ENCODE measurements at regions not wholly inside any gene's neighbourhood (a gene's known extent, or its start where the extent isn't known, plus 50 kb on each side); places are given as distances from the start of the nearest gene placed in this dataset.

GRCh38 chr3:102090721-102091045 lies 241.4 kb downstream of the NFKBIZ start:
- no peak for DNase-seq (ENCODE audit: low read depth, low spot score)

GRCh38 chr3:102091358-102091757 lies 242.0 kb downstream of the NFKBIZ start:
- POLR2A ChIA-PET: interaction anchor here (0.7 to 2.2 kb wide), 2 partner anchors 230 to 242 kb away, joined by 3 to 7 read pairs; partner anchors contain the start of gene NFKBIZ
- Histone ChIP-seq H3K9me3 (ENCODE audit: control insufficient read depth, insufficient read depth, low read length) (no peaks in the 10 kb centered on the region), H3K27me3 (ENCODE audit: control insufficient read depth, insufficient read depth, low read length) (no peaks in the 10 kb centered on the region), H3K27ac (ENCODE audit: low read depth, low read length) (peak overlapping the region; percentile 91), H3K4me3 (ENCODE audit: low read depth, low read length) (no peak overlapping the region)
- no peak for TF ChIP-seq CTCF (IDR thresholded peaks at IDR 0.05; ENCODE audit: low read depth, low read length)
- no peak for DNase-seq (ENCODE audit: low read depth, low spot score)
- CTCF ChIA-PET: no interaction called here

More at GRCh38 chr3:102090721-102091045, 241.4 kb downstream of the NFKBIZ start:
- TF ChIP-seq CTCF (IDR thresholded peaks at IDR 0.05; ENCODE audit: low read depth, low read length): no peak
- Histone ChIP-seq H3K9me3 (ENCODE audit: control insufficient read depth, insufficient read depth, low read length) (no peaks in the 10 kb centered on the region), H3K4me3 (ENCODE audit: low read depth, low read length) (no peak overlapping the region), H3K27ac (ENCODE audit: low read depth, low read length) (peak overlapping the region; percentile 91), H3K27me3 (ENCODE audit: control insufficient read depth, insufficient read depth, low read length) (no peaks in the 10 kb centered on the region)
- ChIA-PET POLR2A (interaction anchor here (2.2 kb wide), 1 partner anchor 241 kb away, joined by 7 read pairs; the partner anchor contains the start of gene NFKBIZ), CTCF (no interaction called here)

GRCh38 chr3:102092617-102093466 lies 243.5 kb downstream of the NFKBIZ start:
- POLR2A ChIA-PET: no interaction called here
- no peak for TF ChIP-seq CTCF (IDR thresholded peaks at IDR 0.05; ENCODE audit: low read depth, low read length)
- CTCF ChIA-PET: interaction anchor here (0.8 to 1.0 kb wide), 2 partner anchors 133 to 290 kb away, joined by 3 to 4 read pairs; no protein-coding TSS in a partner anchor
- H3K27ac ChIP-seq (ENCODE audit: low read depth, low read length): no peak overlapping the region
- H3K9me3 ChIP-seq (ENCODE audit: control insufficient read depth, insufficient read depth, low read length): no peaks in the 10 kb centered on the region
- H3K27me3 ChIP-seq (ENCODE audit: control insufficient read depth, insufficient read depth, low read length): no peaks in the 10 kb centered on the region
- DNase-seq (ENCODE audit: low read depth, low spot score): no peak
- H3K4me3 ChIP-seq (ENCODE audit: low read depth, low read length): no peak overlapping the region

- no peak for TF ChIP-seq CTCF (IDR thresholded peaks at IDR 0.05; ENCODE audit: low read depth, low read length)
- no peaks in the 10 kb centered on the region for H3K9me3 ChIP-seq (ENCODE audit: control insufficient read depth, insufficient read depth, low read length)
- DNase-seq (ENCODE audit: low read depth, low spot score): no peak
- no peak overlapping the region for H3K4me3 ChIP-seq (ENCODE audit: low read depth, low read length)
- H3K27ac ChIP-seq (ENCODE audit: low read depth, low read length): no peak overlapping the region
- CTCF ChIA-PET: interaction anchor here (1.4 to 2.6 kb wide), 2 partner anchors 131 to 134 kb away, joined by 6 to 9 read pairs; no protein-coding TSS in a partner anchor
- H3K27me3 ChIP-seq (ENCODE audit: control insufficient read depth, insufficient read depth, low read length): no peaks in the 10 kb centered on the region
- POLR2A ChIA-PET: no interaction called here
Observed at GRCh38 chr3:102094506-102094905, 245.2 kb downstream of the NFKBIZ start.

- TF ChIP-seq CTCF (IDR thresholded peaks at IDR 0.05; ENCODE audit: low read depth, low read length): no peak
- Histone ChIP-seq H3K27ac (ENCODE audit: low read depth, low read length) (no peak overlapping the region), H3K9me3 (ENCODE audit: control insufficient read depth, insufficient read depth, low read length) (no peaks in the 10 kb centered on the region), H3K4me3 (ENCODE audit: low read depth, low read length) (no peak overlapping the region), H3K27me3 (ENCODE audit: control insufficient read depth, insufficient read depth, low read length) (no peaks in the 10 kb centered on the region)
- no peak for DNase-seq (ENCODE audit: low read depth, low spot score)
- ChIA-PET CTCF (interaction anchor here (1.4 to 2.6 kb wide), 2 partner anchors 130 to 133 kb away, joined by 6 to 9 read pairs; no protein-coding TSS in a partner anchor), POLR2A (no interaction called here)
Observed at GRCh38 chr3:102095383-102095782, 246.1 kb downstream of the NFKBIZ start.

Data from AG04450 (cell line).